PC-3 (cell line): ENCODE measurements at regions not wholly inside any gene's neighbourhood (a gene's known extent, or its start where the extent isn't known, plus 50 kb on each side); places are given as distances from the start of the nearest gene placed in this dataset.

Experiments used
- ATAC-seq: fragments of 200-7000 bp; cut with Tn5 transposase; 2 replicates; pipeline ENCODE4 v1.9.1; 2020; ENCODE audit warnings: mild to moderate bottlenecking, moderate library complexity
- BruUV-seq: library from RNA; stranded (reverse); fragments of 400-500 nt; replicated peaks from 2 replicates; lab custom pipeline; 2021; lab: Mats Ljungman, UMichigan
- CTCF ChIA-PET: fragments of 300-600 bp; sonication (Branson Sonifier 250); formaldehyde crosslinking; loops from one replicate; lab custom pipeline; 2022; ENCODE audit warnings: antibody characterized with exemption; lab: Charles Lee
- POLR2A ChIA-PET: fragments of 300-600 bp; sonication (Branson Sonifier 250); formaldehyde crosslinking; loops from one replicate; lab custom pipeline; 2022; ENCODE audit warnings: antibody characterized with exemption; ENCODE audit not compliant: unreplicated experiment; lab: Charles Lee
- DNase-seq: peaks from one replicate; pipeline ENCODE4 v3.0.0-alpha.2; 2015
- H2AFZ ChIP-seq: fragments of 300-600 bp; sonication (generic); 2 replicates; pipeline ENCODE4 v1.6.0; 2016; ENCODE audit warnings: antibody characterized with exemption, low read length
- H3F3A ChIP-seq: fragments of 300-600 bp; sonication (generic); one replicate; pipeline ENCODE4 v1.6.0; 2017; ENCODE audit warnings: antibody characterized with exemption, low read length, control low read depth, mild to moderate bottlenecking; ENCODE audit not compliant: unreplicated experiment
- H3K27ac ChIP-seq: fragments of 300-600 bp; sonication (generic); 2 replicates; pipeline ENCODE4 v1.5.1; 2016; ENCODE audit warnings: mild to moderate bottlenecking, low read length
- H3K27me3 ChIP-seq: fragments of 300-600 bp; sonication (generic); 2 replicates; pipeline ENCODE4 v1.6.1; 2016; ENCODE audit warnings: low read length, mixed read lengths
- H3K36me3 ChIP-seq: fragments of 300-600 bp; sonication (generic); 2 replicates; pipeline ENCODE4 v1.6.1; 2016; ENCODE audit warnings: low read depth, mixed run types, low read length, mixed read lengths
- H3K4me1 ChIP-seq: fragments of 300-600 bp; sonication (generic); 2 replicates; pipeline ENCODE4 v1.5.1; 2016; ENCODE audit warnings: low read length; ENCODE audit not compliant: insufficient read depth
- H3K4me2 ChIP-seq: fragments of 300-600 bp; sonication (generic); 2 replicates; pipeline ENCODE4 v1.6.0; 2016; ENCODE audit warnings: low read length
- H3K4me3 ChIP-seq: fragments of 300-600 bp; sonication (generic); 2 replicates; pipeline ENCODE4 v1.5.1; 2016; ENCODE audit warnings: mild to moderate bottlenecking, low read length, mixed read lengths
- H3K79me2 ChIP-seq: fragments of 300-600 bp; sonication (generic); 2 replicates; pipeline ENCODE4 v1.6.1; 2017; ENCODE audit warnings: low read length, mixed read lengths
- H3K9ac ChIP-seq: fragments of 300-600 bp; sonication (generic); 2 replicates; pipeline ENCODE4 v1.6.0; 2016; ENCODE audit warnings: mild to moderate bottlenecking, low read length
- H3K9me2 ChIP-seq: fragments of 300-600 bp; sonication (generic); replicated peaks from 2 replicates; pipeline ENCODE4 v1.6.1; 2016; ENCODE audit warnings: mixed run types, low read length, mixed read lengths
- H3K9me3 ChIP-seq: fragments of 300-600 bp; sonication (generic); 2 replicates; pipeline ENCODE4 v1.6.1; 2016; ENCODE audit warnings: low read length, mixed read lengths
- H4K20me1 ChIP-seq: fragments of 300-600 bp; sonication (generic); 2 replicates; pipeline ENCODE4 v1.6.1; 2016; ENCODE audit warnings: low read length, mixed read lengths
- EZH2 ChIP-seq: fragments of 300-600 bp; sonication (generic); IDR thresholded peaks from one replicate; pipeline ENCODE4 v1.6.1; 2017; ENCODE audit warnings: antibody characterized with exemption, mild to moderate bottlenecking, low read length; ENCODE audit not compliant: unreplicated experiment
- EZH2phosphoT487 ChIP-seq: fragments of 300-600 bp; sonication (generic); IDR thresholded peaks from 2 replicates; pipeline ENCODE4 v1.6.1; 2018; ENCODE audit warnings: mild to moderate bottlenecking, antibody characterized with exemption, low read length, borderline replicate concordance
- intact Hi-C: fragments of 100-400 bp; cut with micrococcal nuclease; formaldehyde crosslinking; loops from 2 replicates; pipeline ENCODE4 v1.9.0; 2023
- TF ChIP-seq, protein P1 (sequence below): fragments of 300-600 bp; sonication (generic); conservative IDR thresholded peaks from 2 replicates; pipeline ENCODE4 v1.5.1; 2017; ENCODE audit warnings: antibody characterized with exemption, low read depth, mild to moderate bottlenecking, low read length

DNA sequence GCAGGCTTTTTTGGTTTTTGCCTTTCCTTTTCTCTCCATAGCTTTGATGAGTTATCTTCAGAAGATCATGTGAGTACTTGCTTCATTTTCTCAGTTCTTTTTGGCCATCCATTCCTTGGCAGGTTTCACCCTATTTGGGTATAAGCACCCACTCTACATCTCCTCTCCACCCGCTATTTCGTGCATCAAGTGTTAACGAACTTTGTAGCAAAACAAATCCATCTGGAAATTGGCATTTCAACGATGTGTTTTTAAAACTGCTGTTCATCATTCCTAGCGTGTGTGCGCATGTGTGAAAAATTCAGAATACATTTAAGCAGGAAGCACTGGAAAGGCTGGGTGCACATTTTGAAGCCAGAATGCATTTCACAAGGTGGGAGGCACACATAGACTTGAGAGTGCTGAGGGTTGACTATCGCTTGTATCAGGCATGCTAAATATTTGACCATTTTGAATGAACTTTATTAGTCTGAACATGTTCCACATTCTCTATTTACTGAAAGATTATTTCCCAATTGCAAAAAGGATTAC lies 89.7 kb upstream of the FHIT start:
- intact Hi-C loops, result no loop called here
- ChIA-PET POLR2A (no interaction called here), CTCF (no interaction called here)

DNA sequence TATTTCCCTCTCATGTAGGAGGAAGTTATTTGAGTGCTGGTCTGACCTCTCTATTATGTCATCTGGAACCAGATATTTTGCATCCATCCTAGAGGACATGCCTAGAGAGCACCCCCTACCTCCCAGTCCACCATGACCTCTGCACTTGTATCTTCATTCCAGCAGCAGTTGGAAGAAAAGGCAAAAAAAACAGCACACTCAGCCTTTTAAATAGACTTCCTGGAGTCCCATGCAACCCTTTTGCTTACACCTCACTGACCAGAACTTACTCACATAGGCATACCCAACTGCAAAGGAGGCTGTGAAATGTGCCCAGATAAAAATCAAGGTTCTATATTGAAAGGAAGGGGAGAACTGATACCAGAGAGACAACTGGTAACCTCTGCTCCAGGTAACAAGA lies 92.3 kb upstream of the FHIT start:
- Histone ChIP-seq H4K20me1 (no peaks in the 10 kb centered on the region), H3K79me2 (no peaks in the 10 kb centered on the region), H3K27me3 (no peaks in the 10 kb centered on the region), H3K36me3 (no peaks in the 10 kb centered on the region), H3K9me3 (no peaks in the 10 kb centered on the region), H3K4me3 (no peak overlapping the region), H3K4me2 (no peak overlapping the region), H3K27ac (no peak overlapping the region), H3K9me2 (no peaks in the 10 kb centered on the region), H3K4me1 (no peaks in the 10 kb centered on the region), H3F3A (no peaks in the 10 kb centered on the region), H3K9ac (no peak overlapping the region), H2AFZ (no peak overlapping the region)
- no peak for ATAC-seq
- ChIA-PET CTCF (no interaction called here), POLR2A (no interaction called here)
- no TSS peak for BruUV-seq
- TF ChIP-seq, protein P1, sequence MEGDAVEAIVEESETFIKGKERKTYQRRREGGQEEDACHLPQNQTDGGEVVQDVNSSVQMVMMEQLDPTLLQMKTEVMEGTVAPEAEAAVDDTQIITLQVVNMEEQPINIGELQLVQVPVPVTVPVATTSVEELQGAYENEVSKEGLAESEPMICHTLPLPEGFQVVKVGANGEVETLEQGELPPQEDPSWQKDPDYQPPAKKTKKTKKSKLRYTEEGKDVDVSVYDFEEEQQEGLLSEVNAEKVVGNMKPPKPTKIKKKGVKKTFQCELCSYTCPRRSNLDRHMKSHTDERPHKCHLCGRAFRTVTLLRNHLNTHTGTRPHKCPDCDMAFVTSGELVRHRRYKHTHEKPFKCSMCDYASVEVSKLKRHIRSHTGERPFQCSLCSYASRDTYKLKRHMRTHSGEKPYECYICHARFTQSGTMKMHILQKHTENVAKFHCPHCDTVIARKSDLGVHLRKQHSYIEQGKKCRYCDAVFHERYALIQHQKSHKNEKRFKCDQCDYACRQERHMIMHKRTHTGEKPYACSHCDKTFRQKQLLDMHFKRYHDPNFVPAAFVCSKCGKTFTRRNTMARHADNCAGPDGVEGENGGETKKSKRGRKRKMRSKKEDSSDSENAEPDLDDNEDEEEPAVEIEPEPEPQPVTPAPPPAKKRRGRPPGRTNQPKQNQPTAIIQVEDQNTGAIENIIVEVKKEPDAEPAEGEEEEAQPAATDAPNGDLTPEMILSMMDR, result no peak
- no peak for TF ChIP-seq EZH2phosphoT487
- TF ChIP-seq EZH2, result no peak
- DNase-seq, result no peak
- intact Hi-C loops, result no loop called here

More for the DNA sequence above, 89.7 kb upstream of the FHIT start:
- H3K27ac ChIP-seq, result no peak overlapping the region
- H3K4me1 ChIP-seq, result no peaks in the 10 kb centered on the region
- no peak overlapping the region for H3K4me2 ChIP-seq
- no peaks in the 10 kb centered on the region for H3F3A ChIP-seq
- no peaks in the 10 kb centered on the region for H3K9me3 ChIP-seq
- H3K36me3 ChIP-seq, result no peaks in the 10 kb centered on the region
- no peak overlapping the region for H3K9ac ChIP-seq
- ATAC-seq, result no peak
- no peak overlapping the region for H2AFZ ChIP-seq
- no peaks in the 10 kb centered on the region for H3K9me2 ChIP-seq
- TF ChIP-seq, protein P1, result no peak
- TF ChIP-seq EZH2 (no peak), EZH2phosphoT487 (no peak)
- H3K4me3 ChIP-seq, result no peak overlapping the region
- no peaks in the 10 kb centered on the region for H3K79me2 ChIP-seq
- DNase-seq, result no peak
- H3K27me3 ChIP-seq, result no peaks in the 10 kb centered on the region
- BruUV-seq, result no TSS peak
- no peaks in the 10 kb centered on the region for H4K20me1 ChIP-seq

DNA sequence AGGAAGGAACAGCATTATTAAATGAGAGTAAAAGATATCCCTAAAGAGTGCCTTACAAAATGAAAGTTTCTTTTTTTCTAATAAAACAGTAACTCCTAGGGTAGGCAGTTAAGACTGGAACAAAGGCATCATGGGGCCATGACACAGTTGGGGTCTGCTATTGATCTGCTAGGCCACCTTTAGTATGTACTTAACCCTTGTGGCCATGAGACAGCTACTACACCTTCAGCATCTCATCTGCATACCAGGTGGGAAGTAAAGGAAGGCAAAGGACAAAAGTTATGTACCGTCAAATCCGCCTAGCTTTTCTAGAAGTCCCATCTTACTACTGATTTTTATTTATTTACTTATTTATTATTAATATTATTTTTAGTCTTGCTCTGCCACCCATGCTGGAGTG lies 93.8 kb upstream of the FHIT start:
- no peak overlapping the region for H3K27ac ChIP-seq

More for the DNA sequence above, 93.8 kb upstream of the FHIT start:
- no peaks in the 10 kb centered on the region for H3K4me1 ChIP-seq
- H3K9me2 ChIP-seq, result no peaks in the 10 kb centered on the region
- CTCF ChIA-PET, result no interaction called here
- no peaks in the 10 kb centered on the region for H3K27me3 ChIP-seq
- no peak overlapping the region for H3K9ac ChIP-seq
- H2AFZ ChIP-seq, result no peak overlapping the region
- no TSS peak for BruUV-seq
- ATAC-seq (no peak), DNase-seq (no peak)
- POLR2A ChIA-PET, result no interaction called here
- no peaks in the 10 kb centered on the region for H3K9me3 ChIP-seq
- no peak overlapping the region for H3K4me2 ChIP-seq
- no peaks in the 10 kb centered on the region for H3F3A ChIP-seq
- intact Hi-C loops, result no loop called here
- no peaks in the 10 kb centered on the region for H3K36me3 ChIP-seq
- H3K4me3 ChIP-seq, result no peak overlapping the region
- TF ChIP-seq EZH2phosphoT487, result no peak
- no peaks in the 10 kb centered on the region for H4K20me1 ChIP-seq
- no peaks in the 10 kb centered on the region for H3K79me2 ChIP-seq
